Smooth muscle cell (in vitro differentiated cells): ENCODE measurements at regions not wholly inside any gene's neighbourhood (a gene's known extent, or its start where the extent isn't known, plus 50 kb on each side); places are given as distances from the start of the nearest gene placed in this dataset.

Experiments used
- DNase-seq: peaks from one replicate; lab custom pipeline; 2025; ENCODE audit not compliant: unreplicated experiment; lab: John Stamatoyannopoulos, UW
- H2AFZ ChIP-seq: fragments of 200-600 bp; sonication (generic); 2 replicates; pipeline ENCODE4 v1.6.0; 2016; ENCODE audit warnings: antibody characterized with exemption, low read depth, mild to moderate bottlenecking
- H3F3A ChIP-seq: fragments of 200-600 bp; sonication (generic); 2 replicates; pipeline ENCODE4 v1.6.0; 2017; ENCODE audit warnings: antibody characterized with exemption, low read depth
- H3K27ac ChIP-seq: fragments of 200-600 bp; sonication (generic); 2 replicates; pipeline ENCODE4 v1.5.1; 2016; ENCODE audit warnings: low read depth, mild to moderate bottlenecking
- H3K27me3 ChIP-seq: fragments of 200-600 bp; sonication (generic); 2 replicates; pipeline ENCODE4 v1.6.1; 2016; ENCODE audit warnings: low read depth, mild to moderate bottlenecking
- H3K36me3 ChIP-seq: fragments of 200-600 bp; sonication (generic); 2 replicates; pipeline ENCODE4 v1.5.1; 2016; ENCODE audit warnings: low read depth
- H3K4me1 ChIP-seq: fragments of 200-600 bp; sonication (generic); 2 replicates; pipeline ENCODE4 v1.5.1; 2016; ENCODE audit warnings: low read depth
- H3K4me2 ChIP-seq: fragments of 200-600 bp; sonication (generic); 2 replicates; pipeline ENCODE4 v1.6.0; 2016; ENCODE audit warnings: mild to moderate bottlenecking
- H3K4me3 ChIP-seq: fragments of 200-600 bp; sonication (generic); 2 replicates; pipeline ENCODE4 v1.5.1; 2016; ENCODE audit warnings: mild to moderate bottlenecking
- H3K79me2 ChIP-seq: fragments of 200-600 bp; sonication (generic); 2 replicates; pipeline ENCODE4 v1.6.0; 2016; ENCODE audit warnings: low read depth, mild to moderate bottlenecking
- H3K9ac ChIP-seq: fragments of 200-600 bp; sonication (generic); 2 replicates; pipeline ENCODE4 v1.6.0; 2016; ENCODE audit warnings: low read depth
- H3K9me3 ChIP-seq: fragments of 200-600 bp; sonication (generic); replicated peaks from 2 replicates; pipeline ENCODE4 v1.5.1; 2016; ENCODE audit warnings: low read depth
- H4K20me1 ChIP-seq: fragments of 200-600 bp; sonication (generic); 2 replicates; pipeline ENCODE4 v1.6.0; 2016; ENCODE audit warnings: low read depth
- WGBS: methylation state at CpG from one replicate; pipeline ENCODE4 v1.1.7; 2016; ENCODE audit warnings: low lambda C conversion rate; 5-methylcytosine and 5-hydroxymethylcytosine counted together
- TF ChIP-seq, protein P1 (sequence below): fragments of 200-600 bp; sonication (generic); IDR thresholded peaks from 2 replicates; pipeline ENCODE4 v1.5.1; 2017; ENCODE audit warnings: borderline replicate concordance, mild to moderate bottlenecking, antibody characterized with exemption; ENCODE audit not compliant: insufficient read depth, poor library complexity, severe bottlenecking

DNA sequence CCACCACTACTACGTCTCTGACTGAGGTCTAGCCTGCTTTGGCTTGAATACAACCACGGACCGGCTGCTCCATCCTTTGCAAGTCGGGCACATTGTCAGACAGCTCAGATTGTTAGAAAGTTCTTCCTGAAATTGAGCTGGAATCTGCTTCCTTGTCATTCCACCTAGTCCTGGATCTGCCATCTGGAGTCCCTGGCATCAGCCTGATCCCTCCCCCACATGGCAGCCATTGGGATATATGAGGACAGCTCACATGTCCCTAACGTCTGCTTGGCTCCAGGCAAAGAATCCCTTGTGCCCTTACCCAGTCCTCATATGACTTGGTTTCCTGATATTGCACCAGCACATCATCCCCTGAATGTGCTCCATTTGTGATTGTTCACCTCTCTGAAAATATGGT lies 56.3 kb upstream of the SYT6 start:
- no peak overlapping the region for H2AFZ ChIP-seq
- H3K79me2 ChIP-seq: no peaks in the 10 kb centered on the region
- no peak overlapping the region for H3K27ac ChIP-seq
- H3K9ac ChIP-seq: no peak overlapping the region
- 91% methylated on average over 5 of the region's 5 CpGs for WGBS
- no peaks in the 10 kb centered on the region for H3K36me3 ChIP-seq
- no peak overlapping the region for H3K4me3 ChIP-seq
- H4K20me1 ChIP-seq: no peaks in the 10 kb centered on the region
- H3K4me1 ChIP-seq: no peaks in the 10 kb centered on the region
- H3K9me3 ChIP-seq: no peaks in the 10 kb centered on the region
- peaks cover 16% of the 10 kb centered on the region for H3K27me3 ChIP-seq
- TF ChIP-seq, protein P1, sequence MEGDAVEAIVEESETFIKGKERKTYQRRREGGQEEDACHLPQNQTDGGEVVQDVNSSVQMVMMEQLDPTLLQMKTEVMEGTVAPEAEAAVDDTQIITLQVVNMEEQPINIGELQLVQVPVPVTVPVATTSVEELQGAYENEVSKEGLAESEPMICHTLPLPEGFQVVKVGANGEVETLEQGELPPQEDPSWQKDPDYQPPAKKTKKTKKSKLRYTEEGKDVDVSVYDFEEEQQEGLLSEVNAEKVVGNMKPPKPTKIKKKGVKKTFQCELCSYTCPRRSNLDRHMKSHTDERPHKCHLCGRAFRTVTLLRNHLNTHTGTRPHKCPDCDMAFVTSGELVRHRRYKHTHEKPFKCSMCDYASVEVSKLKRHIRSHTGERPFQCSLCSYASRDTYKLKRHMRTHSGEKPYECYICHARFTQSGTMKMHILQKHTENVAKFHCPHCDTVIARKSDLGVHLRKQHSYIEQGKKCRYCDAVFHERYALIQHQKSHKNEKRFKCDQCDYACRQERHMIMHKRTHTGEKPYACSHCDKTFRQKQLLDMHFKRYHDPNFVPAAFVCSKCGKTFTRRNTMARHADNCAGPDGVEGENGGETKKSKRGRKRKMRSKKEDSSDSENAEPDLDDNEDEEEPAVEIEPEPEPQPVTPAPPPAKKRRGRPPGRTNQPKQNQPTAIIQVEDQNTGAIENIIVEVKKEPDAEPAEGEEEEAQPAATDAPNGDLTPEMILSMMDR: no peak
- DNase-seq: no peak
- no peaks in the 10 kb centered on the region for H3F3A ChIP-seq
- H3K4me2 ChIP-seq: no peak overlapping the region

DNA sequence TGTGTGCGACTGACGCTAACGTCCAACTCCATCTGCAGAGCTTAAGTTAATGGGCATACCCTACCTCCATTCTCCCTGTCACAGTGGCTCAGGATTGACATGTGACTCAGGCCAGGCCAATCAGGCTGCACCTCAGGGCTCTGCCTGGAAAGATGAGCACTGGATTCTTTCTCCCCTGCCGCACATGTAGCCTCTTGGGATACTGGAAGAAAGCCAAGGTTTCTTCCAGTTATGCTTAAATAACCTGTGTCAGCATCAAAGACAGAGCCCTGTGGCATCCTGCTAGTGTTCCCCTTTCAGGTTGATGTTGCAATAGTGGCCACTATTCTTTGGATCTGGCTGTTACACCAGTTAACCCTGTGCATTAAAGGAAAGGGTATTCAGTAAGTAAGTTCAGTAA lies 55.0 kb upstream of the SYT6 start:
- Histone ChIP-seq H3K36me3 (no peaks in the 10 kb centered on the region), H2AFZ (no peak overlapping the region), H3K9me3 (no peaks in the 10 kb centered on the region), H3K79me2 (no peaks in the 10 kb centered on the region), H3K9ac (no peak overlapping the region), H3K27ac (no peak overlapping the region), H3K4me1 (no peaks in the 10 kb centered on the region), H4K20me1 (no peaks in the 10 kb centered on the region), H3F3A (no peaks in the 10 kb centered on the region), H3K4me2 (no peak overlapping the region), H3K27me3 (peaks cover 16% of the 10 kb centered on the region), H3K4me3 (no peak overlapping the region)
- TF ChIP-seq, protein P1: no peak
- no peak for DNase-seq
- WGBS: 91% methylated on average over 4 of the region's 4 CpGs

DNA sequence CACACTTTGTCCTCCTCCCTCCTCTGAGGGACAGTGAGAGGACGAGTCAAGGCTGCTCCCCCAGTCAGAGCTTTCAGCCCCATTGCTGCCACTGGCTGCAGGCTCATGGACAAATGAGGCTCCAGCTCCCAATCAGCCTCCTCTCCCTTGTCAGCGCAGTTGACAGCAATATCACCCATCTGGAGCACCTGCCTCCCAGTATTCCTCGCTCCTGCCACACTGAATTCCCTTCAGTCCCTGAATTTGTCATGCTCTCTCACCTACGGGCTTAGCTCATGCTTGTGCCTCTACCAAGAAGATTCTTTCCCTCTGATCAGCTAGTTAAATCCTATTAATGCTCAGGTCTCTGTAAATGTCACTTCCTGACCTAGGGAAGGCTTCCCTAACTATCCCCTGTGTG lies 54.4 kb upstream of the SYT6 start:
- Histone ChIP-seq H3K4me2 (no peak overlapping the region), H3K36me3 (no peaks in the 10 kb centered on the region), H3K27me3 (peaks cover 12% of the 10 kb centered on the region), H3K4me1 (no peaks in the 10 kb centered on the region), H3K27ac (no peak overlapping the region), H3K79me2 (no peaks in the 10 kb centered on the region), H2AFZ (no peak overlapping the region), H3K9me3 (no peaks in the 10 kb centered on the region), H3K4me3 (no peak overlapping the region), H3F3A (no peaks in the 10 kb centered on the region), H4K20me1 (no peaks in the 10 kb centered on the region), H3K9ac (no peak overlapping the region)
- TF ChIP-seq, protein P1: no peak
- WGBS: 93% methylated on average over 4 of the region's 4 CpGs
- no peak for DNase-seq

DNA sequence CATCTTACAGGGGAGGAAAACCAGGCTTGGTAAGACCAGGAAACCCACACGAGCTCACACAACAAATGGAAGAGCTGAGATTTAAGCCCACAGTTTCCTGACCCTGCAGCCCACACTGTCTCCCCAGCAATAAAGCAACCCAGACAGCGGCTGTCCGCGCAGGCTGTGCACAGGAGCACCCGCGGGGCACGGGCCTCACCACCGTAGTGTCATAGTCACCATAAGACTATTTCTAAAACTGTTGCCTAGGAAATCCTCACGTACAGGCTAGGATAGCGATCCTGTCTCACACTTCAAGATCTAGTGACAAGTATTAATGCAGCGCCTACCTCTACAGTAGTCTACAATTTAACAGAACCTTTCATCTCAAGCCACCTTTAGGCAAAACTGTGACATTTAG lies 54.0 kb upstream of the SYT6 start:
- H3K4me2 ChIP-seq: no peak overlapping the region
- no peaks in the 10 kb centered on the region for H3K79me2 ChIP-seq
- no peaks in the 10 kb centered on the region for H3F3A ChIP-seq
- no peaks in the 10 kb centered on the region for H3K4me1 ChIP-seq
- H3K9ac ChIP-seq: no peak overlapping the region
- TF ChIP-seq, protein P1: no peak
- peaks cover 12% of the 10 kb centered on the region for H3K27me3 ChIP-seq
- H3K4me3 ChIP-seq: no peak overlapping the region
- WGBS: 50% methylated on average over 11 of the region's 11 CpGs
- H3K27ac ChIP-seq: no peak overlapping the region
- H2AFZ ChIP-seq: no peak overlapping the region
- no peak for DNase-seq
- H3K36me3 ChIP-seq: no peaks in the 10 kb centered on the region
- no peaks in the 10 kb centered on the region for H3K9me3 ChIP-seq
- no peaks in the 10 kb centered on the region for H4K20me1 ChIP-seq
